ENCODE measurements at regions not wholly inside any gene's neighbourhood (a gene's known extent, or its start where the extent isn't known, plus 50 kb on each side); places are given as distances from the start of the nearest gene placed in this dataset.

- TF ChIP-seq EZH2phosphoT487 (IDR thresholded peaks at IDR 0.05; ENCODE audit: borderline replicate concordance, low read length) (no peak), EZH2 (IDR thresholded peaks at IDR 0.05; ENCODE audit: low read length, unreplicated experiment) (no peak)
- TF ChIP-seq, protein P1, sequence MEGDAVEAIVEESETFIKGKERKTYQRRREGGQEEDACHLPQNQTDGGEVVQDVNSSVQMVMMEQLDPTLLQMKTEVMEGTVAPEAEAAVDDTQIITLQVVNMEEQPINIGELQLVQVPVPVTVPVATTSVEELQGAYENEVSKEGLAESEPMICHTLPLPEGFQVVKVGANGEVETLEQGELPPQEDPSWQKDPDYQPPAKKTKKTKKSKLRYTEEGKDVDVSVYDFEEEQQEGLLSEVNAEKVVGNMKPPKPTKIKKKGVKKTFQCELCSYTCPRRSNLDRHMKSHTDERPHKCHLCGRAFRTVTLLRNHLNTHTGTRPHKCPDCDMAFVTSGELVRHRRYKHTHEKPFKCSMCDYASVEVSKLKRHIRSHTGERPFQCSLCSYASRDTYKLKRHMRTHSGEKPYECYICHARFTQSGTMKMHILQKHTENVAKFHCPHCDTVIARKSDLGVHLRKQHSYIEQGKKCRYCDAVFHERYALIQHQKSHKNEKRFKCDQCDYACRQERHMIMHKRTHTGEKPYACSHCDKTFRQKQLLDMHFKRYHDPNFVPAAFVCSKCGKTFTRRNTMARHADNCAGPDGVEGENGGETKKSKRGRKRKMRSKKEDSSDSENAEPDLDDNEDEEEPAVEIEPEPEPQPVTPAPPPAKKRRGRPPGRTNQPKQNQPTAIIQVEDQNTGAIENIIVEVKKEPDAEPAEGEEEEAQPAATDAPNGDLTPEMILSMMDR (conservative IDR thresholded peaks at IDR 0.05; ENCODE audit: low read depth, low read length) = no peak
- Histone ChIP-seq H3K4me3 (ENCODE audit: low read length) (no peak overlapping the region), H3K9ac (ENCODE audit: low read length) (no peak overlapping the region), H2AFZ (ENCODE audit: low read length) (no peak overlapping the region), H3K27me3 (ENCODE audit: low read length) (no peaks in the 10 kb centered on the region; the same call in 1 of the 2 replicates), H4K20me1 (ENCODE audit: low read length) (no peaks in the 10 kb centered on the region), H3K9me2 (replicated peaks; ENCODE audit: low read length) (no peaks in the 10 kb centered on the region), H3K79me2 (ENCODE audit: low read length) (no peaks in the 10 kb centered on the region), H3K9me3 (ENCODE audit: low read length) (no peaks in the 10 kb centered on the region), H3K36me3 (ENCODE audit: low read depth, low read length) (no peaks in the 10 kb centered on the region), H3K4me1 (ENCODE audit: insufficient read depth, low read length) (no peaks in the 10 kb centered on the region), H3F3A (ENCODE audit: low read length, unreplicated experiment) (no peaks in the 10 kb centered on the region), H3K27ac (ENCODE audit: low read length) (no peak overlapping the region), H3K4me2 (ENCODE audit: low read length) (no peak overlapping the region)
- no peak for DNase-seq
- ATAC-seq = no peak
- CTCF ChIA-PET = no interaction called here
- intact Hi-C loops (cut with micrococcal nuclease) = no loop called here
- BruUV-seq (replicated peaks) = no TSS peak
- POLR2A ChIA-PET (ENCODE audit: unreplicated experiment) = no interaction called here
Observed at GRCh38 chr7:91373111-91373800, 109.0 kb downstream of the FZD1 start.

GRCh38 chr7:91374321-91374989, 110.2 kb downstream of the FZD1 start:
- no peak overlapping the region for H3K4me3 ChIP-seq (ENCODE audit: low read length)
- H3K4me1 ChIP-seq (ENCODE audit: insufficient read depth, low read length) = no peaks in the 10 kb centered on the region
- H3K27me3 ChIP-seq (ENCODE audit: low read length) = no peaks in the 10 kb centered on the region
- TF ChIP-seq EZH2phosphoT487 (IDR thresholded peaks at IDR 0.05; ENCODE audit: borderline replicate concordance, low read length) = no peak
- no peak for TF ChIP-seq EZH2 (IDR thresholded peaks at IDR 0.05; ENCODE audit: low read length, unreplicated experiment)
- TF ChIP-seq, protein P1 (conservative IDR thresholded peaks at IDR 0.05; ENCODE audit: low read depth, low read length) = no peak
- no peaks in the 10 kb centered on the region for H4K20me1 ChIP-seq (ENCODE audit: low read length)
- intact Hi-C loops (cut with micrococcal nuclease) = no loop called here
- no peaks in the 10 kb centered on the region for H3K9me3 ChIP-seq (ENCODE audit: low read length)
- H3K27ac ChIP-seq (ENCODE audit: low read length) = no peak overlapping the region
- no peaks in the 10 kb centered on the region for H3F3A ChIP-seq (ENCODE audit: low read length, unreplicated experiment)
- no peak for DNase-seq
- CTCF ChIA-PET = no interaction called here
- H3K4me2 ChIP-seq (ENCODE audit: low read length) = no peak overlapping the region
- no peaks in the 10 kb centered on the region for H3K9me2 ChIP-seq (replicated peaks; ENCODE audit: low read length)
- no peak for ATAC-seq
- no peaks in the 10 kb centered on the region for H3K36me3 ChIP-seq (ENCODE audit: low read depth, low read length)
- no peak overlapping the region for H2AFZ ChIP-seq (ENCODE audit: low read length)
- H3K9ac ChIP-seq (ENCODE audit: low read length) = no peak overlapping the region
- BruUV-seq (replicated peaks) = no TSS peak
- H3K79me2 ChIP-seq (ENCODE audit: low read length) = no peaks in the 10 kb centered on the region
- POLR2A ChIA-PET (ENCODE audit: unreplicated experiment) = no interaction called here

DNA sequence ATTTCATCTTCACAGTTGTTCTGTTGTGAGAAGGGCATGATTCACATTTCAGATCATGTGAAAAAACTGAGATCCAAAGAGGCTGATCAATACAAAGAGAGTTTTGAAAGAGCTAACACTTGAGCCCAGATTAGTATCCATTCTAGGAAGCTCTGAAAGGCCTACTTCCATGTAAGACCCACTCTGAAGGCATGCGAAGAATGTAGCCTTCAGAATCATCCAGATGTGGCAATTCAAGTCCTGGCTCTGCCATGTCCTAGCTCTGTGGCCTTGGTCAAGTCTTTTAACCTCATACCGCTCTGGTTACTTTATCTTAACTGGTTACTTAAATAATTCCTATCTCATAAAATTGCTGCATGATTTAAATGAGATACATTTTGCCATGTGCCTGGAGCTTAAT, 111.1 kb downstream of the FZD1 start:
- BruUV-seq (replicated peaks) = no TSS peak
- intact Hi-C loops (cut with micrococcal nuclease) = no loop called here
- CTCF ChIA-PET = no interaction called here
- Histone ChIP-seq H3K4me2 (ENCODE audit: low read length) (no peak overlapping the region), H3K79me2 (ENCODE audit: low read length) (no peaks in the 10 kb centered on the region), H3K9me3 (ENCODE audit: low read length) (no peaks in the 10 kb centered on the region), H4K20me1 (ENCODE audit: low read length) (no peaks in the 10 kb centered on the region), H3F3A (ENCODE audit: low read length, unreplicated experiment) (no peaks in the 10 kb centered on the region), H3K9ac (ENCODE audit: low read length) (no peak overlapping the region), H3K4me1 (ENCODE audit: insufficient read depth, low read length) (no peaks in the 10 kb centered on the region), H3K4me3 (ENCODE audit: low read length) (no peak overlapping the region), H2AFZ (ENCODE audit: low read length) (no peak overlapping the region), H3K9me2 (replicated peaks; ENCODE audit: low read length) (no peaks in the 10 kb centered on the region), H3K36me3 (ENCODE audit: low read depth, low read length) (no peaks in the 10 kb centered on the region), H3K27ac (ENCODE audit: low read length) (no peak overlapping the region), H3K27me3 (ENCODE audit: low read length) (no peaks in the 10 kb centered on the region)
- ATAC-seq (no peak), DNase-seq (no peak)
- POLR2A ChIA-PET (ENCODE audit: unreplicated experiment) = interaction anchor here (0.6 kb wide), 1 partner anchor 412 kb away, joined by 4 read pairs; no protein-coding TSS in a partner anchor
- no peak for TF ChIP-seq EZH2phosphoT487 (IDR thresholded peaks at IDR 0.05; ENCODE audit: borderline replicate concordance, low read length)
- TF ChIP-seq EZH2 (IDR thresholded peaks at IDR 0.05; ENCODE audit: low read length, unreplicated experiment) = no peak
- TF ChIP-seq, protein P1 (conservative IDR thresholded peaks at IDR 0.05; ENCODE audit: low read depth, low read length) = no peak
